CD4-positive, alpha-beta T cell (primary cell): ENCODE measurements at regions not wholly inside any gene's neighbourhood (a gene's known extent, or its start where the extent isn't known, plus 50 kb on each side); places are given as distances from the start of the nearest gene placed in this dataset.

ENCODE experiments used
- ATAC-seq: fragments of 200-7000 bp; cut with Tn5 transposase; one replicate; pipeline ENCODE4 v1.10.0; 2022; ENCODE audit warnings: mild to moderate bottlenecking; ENCODE audit not compliant: poor library complexity
- CTCF ChIA-PET: fragments of 350-600 bp; sonication (Branson Sonifier 250); formaldehyde crosslinking; loops from one replicate; lab custom pipeline; 2021; ENCODE audit warnings: antibody characterized with exemption, inconsistent platforms; lab: Charles Lee
- POLR2A ChIA-PET: fragments of 350-600 bp; sonication (Branson Sonifier 250); formaldehyde crosslinking; loops from one replicate; lab custom pipeline; 2021; ENCODE audit warnings: antibody characterized with exemption, inconsistent platforms; lab: Charles Lee
- DNase-seq, 14 experiments: peaks; one replicate each; pipeline ENCODE4 v3.0.0-alpha.2; 2013 to 2020; ENCODE audit warnings: mixed read lengths in 2 of 14
- H3K27ac ChIP-seq, 2 donors: one replicate each; pipeline versions ENCODE4 v1.5.1 to v1.7.0; 2013; ENCODE audit warnings: low read length in 2 of 2, low read depth in 1 of 2, mild to moderate bottlenecking in 1 of 2
- H3K27me3 ChIP-seq, 2 experiments: 1 replicate in 1 of 2; 2 replicates in 1 of 2; pipeline versions ENCODE4 v1.6.1 to v1.7.0; 2013; ENCODE audit warnings: low read length in 2 of 2, control low read depth in 1 of 2, mild to moderate bottlenecking in 1 of 2, moderate library complexity in 1 of 2; ENCODE audit not compliant: insufficient read depth in 2 of 2, control insufficient read depth in 1 of 2
- H3K36me3 ChIP-seq: one replicate; pipeline ENCODE4 v1.6.1; 2013; ENCODE audit warnings: low read length, control low read depth; ENCODE audit not compliant: insufficient read depth
- H3K4me1 ChIP-seq: one replicate; pipeline ENCODE4 v1.6.1; 2013; ENCODE audit warnings: low read length, control low read depth; ENCODE audit not compliant: insufficient read depth
- H3K4me3 ChIP-seq: one replicate; pipeline ENCODE4 v1.5.1; 2013; ENCODE audit warnings: mild to moderate bottlenecking, low read length, moderate library complexity
- H3K9me3 ChIP-seq, 2 experiments: 1 replicate in 1 of 2; 2 replicates in 1 of 2; pipeline versions ENCODE4 v1.6.1 to v1.7.0; 2013; ENCODE audit warnings: low read length in 2 of 2, mild to moderate bottlenecking in 2 of 2, control low read depth in 1 of 2, moderate library complexity in 1 of 2; ENCODE audit not compliant: control insufficient read depth in 1 of 2, insufficient read depth in 1 of 2
- H3K27ac Mint-ChIP-seq: one replicate; pipeline ENCODE4 v1.8.0; 2020; ENCODE audit warnings: mixed read lengths
- H3K27me3 Mint-ChIP-seq: one replicate; pipeline ENCODE4 v1.8.0; 2021; ENCODE audit warnings: mixed read lengths
- H3K36me3 Mint-ChIP-seq: one replicate; pipeline ENCODE4 v1.8.0; 2021; ENCODE audit warnings: low read depth, mixed read lengths
- H3K4me1 Mint-ChIP-seq: one replicate; pipeline ENCODE4 v1.8.0; 2021; ENCODE audit warnings: low read depth, mixed read lengths
- H3K4me3 Mint-ChIP-seq: one replicate; pipeline ENCODE4 v1.8.0; 2020; ENCODE audit warnings: mild to moderate bottlenecking, mixed read lengths
- H3K9me3 Mint-ChIP-seq: one replicate; pipeline ENCODE4 v1.8.0; 2020; ENCODE audit warnings: mixed read lengths
- CTCF ChIP-seq: fragments of 200-600 bp; IDR thresholded peaks from one replicate; pipeline ENCODE4 v1.8.0; 2022; ENCODE audit warnings: antibody characterized with exemption, mild to moderate bottlenecking
- intact Hi-C, 2 experiments: fragments of 100-400 bp; cut with DNase I in 1 of 2; cut with micrococcal nuclease in 1 of 2; formaldehyde crosslinking; loops; one replicate each; pipeline versions ENCODE4 v1.15.1 to v1.9.0; 2023 to 2025; cut with DNase I, micrococcal nuclease

- Mint-ChIP-seq H3K27ac (no peak overlapping the region), H3K4me1 (peaks cover 3% of the 10 kb centered on the region), H3K27me3 (peaks cover 37% of the 10 kb centered on the region), H3K4me3 (no peak overlapping the region), H3K36me3 (no peaks in the 10 kb centered on the region), H3K9me3 (no peaks in the 10 kb centered on the region)
- no peak overlapping the region for H3K27ac ChIP-seq
- H3K9me3 ChIP-seq: no peaks in the 10 kb centered on the region
- no peak for TF ChIP-seq CTCF
- peaks cover 3 to 8% of the 10 kb centered on the region in 2 experiments for H3K27me3 ChIP-seq
- H3K36me3 ChIP-seq: no peaks in the 10 kb centered on the region
- no peak for ATAC-seq
- ChIA-PET CTCF (no interaction called here), POLR2A (no interaction called here)
- intact Hi-C loops: no loop called here
- H3K4me1 ChIP-seq: peaks cover 4% of the 10 kb centered on the region
- no peak overlapping the region for H3K4me3 ChIP-seq
- DNase-seq: no peak
These were observed 345.2 kb downstream of the ZNF536 start for GRCh38 chr19:30717381-30717780.

GRCh38 chr19:30712431-30713337, 340.5 kb downstream of the ZNF536 start:
- H3K27ac Mint-ChIP-seq: no peak overlapping the region
- H3K4me3 Mint-ChIP-seq: no peak overlapping the region
- peaks cover 44% of the 10 kb centered on the region for H3K27me3 Mint-ChIP-seq
- Histone ChIP-seq H3K27ac (no peak overlapping the region), H3K36me3 (no peaks in the 10 kb centered on the region), H3K9me3 (no peaks in the 10 kb centered on the region), H3K4me3 (no peak overlapping the region), H3K4me1 (no peaks in the 10 kb centered on the region), H3K27me3 (peaks cover 4 to 7% of the 10 kb centered on the region in 2 experiments)
- H3K9me3 Mint-ChIP-seq: no peaks in the 10 kb centered on the region
- intact Hi-C loops: no loop called here
- CTCF ChIA-PET: no interaction called here
- H3K4me1 Mint-ChIP-seq: no peaks in the 10 kb centered on the region
- ATAC-seq (no peak), DNase-seq (no peak)
- H3K36me3 Mint-ChIP-seq: no peaks in the 10 kb centered on the region
- no peak for TF ChIP-seq CTCF
- POLR2A ChIA-PET: no interaction called here

- Histone ChIP-seq H3K27ac (no peak overlapping the region), H3K4me1 (no peaks in the 10 kb centered on the region), H3K9me3 (no peaks in the 10 kb centered on the region), H3K27me3 (peaks cover 4 to 7% of the 10 kb centered on the region in 2 experiments), H3K36me3 (no peaks in the 10 kb centered on the region), H3K4me3 (no peak overlapping the region)
- DNase-seq: no peak
- no peak for TF ChIP-seq CTCF
- H3K27me3 Mint-ChIP-seq: peaks cover 43% of the 10 kb centered on the region
- H3K36me3 Mint-ChIP-seq: no peaks in the 10 kb centered on the region
- intact Hi-C loops: no loop called here
- H3K27ac Mint-ChIP-seq: no peak overlapping the region
- ATAC-seq: no peak
- CTCF ChIA-PET: no interaction called here
- H3K4me1 Mint-ChIP-seq: no peaks in the 10 kb centered on the region
- POLR2A ChIA-PET: no interaction called here
- H3K9me3 Mint-ChIP-seq: no peaks in the 10 kb centered on the region
- no peak overlapping the region for H3K4me3 Mint-ChIP-seq
These were observed 339.6 kb downstream of the ZNF536 start for GRCh38 chr19:30711826-30712225.
